Stimulated activated CD8-positive, alpha-beta memory T cell treated with anti-CD3 and anti-CD28 coated beads, Interleukin-12 subunit alpha, Interleukin-12 subunit beta, amount 100 ng/mL, for 1 hour (primary cell): ENCODE measurements at regions not wholly inside any gene's neighbourhood (a gene's known extent, or its start where the extent isn't known, plus 50 kb on each side); places are given as distances from the start of the nearest gene placed in this dataset.
"Not testable (repeated sequence)": the region's sequence is repeated elsewhere in the genome, so short reads cannot be mapped to it uniquely, and the experiment has no call there.

ENCODE experiments used
- DNase-seq: peaks from one replicate; pipeline ENCODE4 v3.0.0-alpha.2; 2020; ENCODE audit warnings: low read depth

DNA sequence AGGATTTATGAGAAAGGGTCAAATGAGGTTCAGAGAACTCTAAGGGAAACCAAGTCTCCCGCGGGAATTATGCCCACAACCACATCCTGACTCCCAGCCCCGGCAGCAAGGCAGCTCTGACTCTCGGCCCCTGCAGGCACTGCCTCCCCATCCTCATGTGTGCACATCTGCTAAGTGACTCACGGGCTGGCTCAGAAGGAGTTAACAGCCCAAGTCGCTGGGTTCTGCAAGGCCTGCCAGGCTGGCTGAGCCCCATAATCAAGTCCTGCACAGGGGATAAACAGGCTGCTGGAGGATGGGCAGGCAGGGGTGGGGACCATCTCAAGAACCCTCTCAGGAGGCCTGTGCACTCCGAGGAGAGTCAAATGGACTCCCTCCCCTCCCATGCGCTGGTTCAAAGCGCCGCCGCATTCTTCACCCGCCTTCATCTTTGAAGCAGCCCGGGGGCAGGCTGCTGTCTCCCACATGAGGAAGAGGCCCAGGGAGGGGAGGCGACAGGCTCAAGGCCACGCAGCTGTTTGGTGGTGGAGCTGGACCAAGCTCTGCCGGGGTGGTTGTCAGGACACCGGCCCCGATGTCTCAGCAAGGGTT is 344.3 kb downstream of the MATN1 start:
- DNase-seq, result no peak

DNA sequence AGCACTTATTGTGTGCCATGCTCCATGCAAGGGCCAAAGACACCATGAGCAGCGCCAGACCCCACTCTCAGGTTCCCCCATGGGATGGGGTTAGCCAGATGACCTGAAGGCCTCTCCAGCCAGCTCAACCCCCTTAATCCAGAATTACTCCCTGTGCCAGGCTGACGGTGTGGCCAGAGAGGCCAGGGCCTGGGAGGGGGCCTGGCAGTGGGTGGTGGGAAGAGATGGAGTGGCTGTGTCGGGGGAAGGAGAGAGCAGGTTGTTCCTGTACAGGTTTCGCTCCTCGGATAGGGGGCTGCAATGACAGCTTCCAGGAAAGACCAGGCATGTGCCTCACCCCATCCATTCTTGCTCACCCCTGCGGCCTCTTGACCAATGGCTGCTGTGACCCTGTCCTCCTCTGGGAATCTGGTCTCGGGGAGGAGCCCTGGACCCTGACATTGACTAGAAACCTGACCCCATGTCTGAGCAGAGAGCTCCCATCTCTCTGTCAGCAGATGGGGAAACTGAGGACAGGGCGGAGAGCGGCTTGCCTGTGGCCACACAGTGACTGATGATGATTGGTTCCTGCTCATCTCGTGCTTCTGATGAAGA is 345.3 kb downstream of the MATN1 start:
- no peak for DNase-seq

DNA sequence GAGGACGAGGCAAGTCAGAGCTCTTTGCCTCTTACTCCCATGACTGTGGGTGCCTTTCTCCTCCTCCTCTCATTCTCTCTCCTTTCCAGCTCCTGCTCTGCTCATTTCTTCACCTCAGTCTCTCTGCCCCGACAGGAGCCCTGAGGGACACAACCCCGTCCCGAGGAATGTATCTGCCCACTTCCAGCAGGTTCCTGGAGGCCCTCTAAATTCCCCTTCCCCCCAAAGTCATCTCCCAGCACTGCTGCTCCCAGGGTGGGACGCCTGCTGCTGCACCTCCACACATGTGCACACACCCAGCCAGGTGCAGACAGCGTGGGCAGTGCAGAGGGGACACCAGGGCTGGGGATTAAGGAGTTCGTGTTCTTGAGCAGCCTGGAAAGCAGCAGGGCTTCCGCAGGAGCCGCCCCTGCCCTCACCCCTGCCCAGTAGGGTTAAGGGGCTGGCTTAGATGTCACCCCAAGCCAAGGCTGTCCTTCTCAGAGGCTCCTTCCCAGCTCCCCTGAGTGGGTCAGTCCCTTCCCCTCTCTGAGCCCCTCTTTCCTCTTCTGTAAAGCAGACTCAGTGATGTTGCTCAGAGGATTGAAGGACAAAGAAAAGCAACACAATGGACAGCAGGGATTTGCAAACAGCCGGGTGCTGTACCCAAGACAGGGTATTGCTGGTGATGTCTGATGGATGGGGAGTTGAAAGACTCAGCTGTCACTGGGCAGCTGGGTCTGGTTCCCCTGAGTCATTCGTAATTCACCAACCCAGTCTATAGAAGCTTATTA is 346.0 kb downstream of the MATN1 start:
- no peak for DNase-seq

DNA sequence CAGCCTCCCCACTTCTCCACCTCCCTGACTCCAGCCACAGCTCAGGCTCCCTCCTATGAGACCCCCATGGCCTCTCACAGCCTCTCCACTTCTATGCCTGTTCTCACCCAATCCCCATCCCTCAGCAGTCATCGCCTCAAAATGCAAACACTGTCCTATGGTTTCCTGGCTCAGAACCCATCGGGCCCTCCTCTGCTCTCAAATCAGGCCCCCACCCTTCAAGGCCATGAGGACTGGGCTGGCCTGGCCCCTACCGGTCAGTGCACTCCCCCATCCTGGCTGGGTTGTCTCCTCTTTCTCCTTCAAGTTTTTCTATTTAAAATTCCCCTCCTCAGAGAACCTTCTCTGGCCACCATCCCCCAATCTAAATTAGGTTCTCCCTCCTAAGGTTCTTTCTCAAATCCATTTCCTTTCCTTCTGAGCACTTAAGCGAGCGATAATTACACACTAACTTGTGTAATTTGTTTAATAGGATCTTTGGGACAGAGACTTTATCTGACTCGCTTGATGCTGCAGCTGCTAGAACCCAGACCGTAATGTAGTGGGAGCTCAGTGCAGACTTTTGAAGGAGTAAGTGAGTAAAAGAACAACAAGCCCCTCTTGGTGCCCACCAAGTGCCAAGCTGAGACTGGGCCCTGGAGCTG is 347.2 kb downstream of the MATN1 start:
- no peak for DNase-seq

DNA sequence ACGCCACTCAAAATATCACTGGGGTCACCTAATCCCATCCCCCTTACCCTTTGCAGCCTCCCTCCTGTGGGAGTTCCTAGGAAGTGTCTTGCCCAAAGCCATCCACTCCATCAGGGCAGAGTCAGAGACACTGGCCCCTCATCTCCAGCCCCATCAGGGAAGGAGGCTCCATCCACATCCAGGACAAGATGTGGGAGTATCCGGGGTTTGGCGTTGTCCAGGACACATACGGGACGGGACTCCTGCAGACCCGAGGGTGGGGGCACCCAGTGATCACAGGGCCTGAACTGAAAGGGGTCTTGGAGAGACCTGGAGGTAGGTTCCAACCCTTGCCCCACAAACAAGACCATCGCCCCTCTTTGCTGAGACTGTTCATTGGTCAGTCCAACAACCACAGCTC is 348.2 kb downstream of the MATN1 start:
- DNase-seq, result no peak

DNA sequence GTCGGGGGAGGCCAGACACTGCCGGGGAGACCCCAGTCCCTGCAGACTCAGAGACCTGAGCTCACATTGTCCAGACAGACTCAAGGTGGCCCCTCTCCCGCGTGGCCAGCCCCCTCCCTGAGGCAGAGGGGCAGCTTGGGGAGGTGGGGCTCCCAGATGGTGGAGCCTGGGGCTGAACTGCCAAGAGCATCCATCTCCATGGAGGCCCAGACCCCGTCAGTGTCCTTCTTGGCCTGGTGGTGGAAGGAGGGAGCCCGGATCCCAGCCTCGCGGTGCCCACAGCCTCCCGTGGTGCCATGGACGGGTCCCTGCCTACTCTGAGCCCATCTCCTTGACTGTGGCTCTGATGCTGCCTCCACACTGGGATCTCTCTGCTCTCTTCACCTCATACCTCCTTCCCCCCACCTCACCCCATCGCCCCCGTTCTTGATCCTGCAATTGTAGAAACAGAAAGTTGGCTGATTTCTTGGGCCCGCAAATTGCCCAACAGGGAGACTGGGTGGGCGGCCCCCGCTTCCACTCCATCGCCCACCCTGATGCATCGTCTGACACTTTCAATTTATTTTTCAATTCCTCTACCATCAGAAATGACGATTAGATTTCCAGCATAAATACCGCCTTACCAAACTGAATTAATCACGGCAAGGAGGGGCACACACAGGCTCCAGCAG is 348.9 kb downstream of the MATN1 start:
- no peak for DNase-seq

DNA sequence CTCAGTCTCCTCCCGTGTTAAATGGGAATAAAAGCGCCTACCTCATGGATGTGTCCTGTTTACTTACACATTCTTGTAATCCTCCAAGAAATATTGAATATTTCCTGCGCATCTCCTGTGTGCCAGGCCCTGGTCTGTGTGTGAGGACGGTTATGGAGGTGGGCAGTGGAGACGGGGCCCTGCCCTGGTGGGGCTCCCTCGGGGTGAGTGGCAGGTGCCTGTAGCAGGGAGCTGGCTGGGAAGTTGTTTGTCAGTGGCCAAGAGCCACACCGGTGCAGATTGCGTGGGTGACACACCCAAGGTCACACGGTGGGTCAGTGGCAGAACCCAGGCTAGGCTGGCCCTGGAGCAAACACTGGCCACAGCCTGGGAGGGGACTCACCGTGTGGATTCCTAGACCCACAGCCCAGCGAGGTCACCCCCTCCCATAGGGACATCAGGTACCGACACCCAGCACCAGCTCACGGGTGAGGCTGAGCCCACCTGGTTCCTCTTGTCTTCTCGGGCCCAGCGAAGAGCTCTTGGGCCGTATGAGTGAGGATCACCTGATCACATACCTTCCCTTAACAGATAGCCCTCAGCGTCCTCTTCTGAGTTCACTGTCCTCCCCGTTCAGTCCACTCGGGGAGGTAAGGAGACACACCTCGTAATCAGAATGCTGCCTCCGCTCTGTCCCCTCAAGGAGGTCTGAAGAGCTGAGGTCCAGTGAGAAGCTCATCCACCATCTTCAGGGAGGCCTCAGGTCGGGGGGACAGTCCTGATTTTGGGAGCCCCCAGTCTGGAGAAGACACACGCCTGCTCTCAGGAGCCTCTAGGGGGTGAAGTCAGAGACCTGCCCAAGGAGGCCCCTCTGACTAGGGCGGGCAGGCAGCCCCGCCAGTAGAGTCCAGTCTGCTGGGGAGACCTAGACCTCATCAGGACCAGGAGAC is 349.6 kb downstream of the MATN1 start:
- no peak for DNase-seq

DNA sequence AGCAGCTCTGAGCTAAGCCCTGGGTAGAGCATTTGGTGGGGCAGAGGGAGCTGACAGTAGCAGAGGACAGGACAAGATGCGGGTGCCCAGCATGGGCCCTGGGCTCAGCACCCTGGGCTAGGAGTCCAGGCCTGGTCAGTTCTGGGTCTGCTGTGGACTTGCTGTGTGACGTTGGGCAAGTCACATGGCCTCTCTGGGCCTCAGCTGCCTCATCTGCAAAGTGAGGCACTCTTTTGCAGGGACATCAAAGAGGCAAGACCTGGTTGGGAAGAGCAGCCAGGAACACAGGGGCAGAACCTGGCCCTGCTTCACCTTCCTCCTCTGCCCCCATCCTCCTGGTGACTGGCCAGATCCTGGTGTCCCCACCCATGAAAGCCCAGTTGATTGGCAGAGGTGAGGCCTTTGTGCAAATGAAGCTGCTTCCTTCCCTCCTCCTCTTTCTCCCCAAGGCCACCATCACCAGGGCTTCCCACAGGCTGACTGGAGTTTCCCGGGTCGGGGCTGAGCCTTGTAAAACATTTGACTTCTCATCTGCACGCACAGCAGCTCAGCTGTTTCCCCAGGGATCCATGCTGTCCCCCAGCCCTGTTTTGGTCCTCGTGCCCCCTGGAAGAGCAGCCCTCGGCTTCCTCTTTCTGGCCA is 350.5 kb downstream of the MATN1 start:
- DNase-seq, result no peak

DNA sequence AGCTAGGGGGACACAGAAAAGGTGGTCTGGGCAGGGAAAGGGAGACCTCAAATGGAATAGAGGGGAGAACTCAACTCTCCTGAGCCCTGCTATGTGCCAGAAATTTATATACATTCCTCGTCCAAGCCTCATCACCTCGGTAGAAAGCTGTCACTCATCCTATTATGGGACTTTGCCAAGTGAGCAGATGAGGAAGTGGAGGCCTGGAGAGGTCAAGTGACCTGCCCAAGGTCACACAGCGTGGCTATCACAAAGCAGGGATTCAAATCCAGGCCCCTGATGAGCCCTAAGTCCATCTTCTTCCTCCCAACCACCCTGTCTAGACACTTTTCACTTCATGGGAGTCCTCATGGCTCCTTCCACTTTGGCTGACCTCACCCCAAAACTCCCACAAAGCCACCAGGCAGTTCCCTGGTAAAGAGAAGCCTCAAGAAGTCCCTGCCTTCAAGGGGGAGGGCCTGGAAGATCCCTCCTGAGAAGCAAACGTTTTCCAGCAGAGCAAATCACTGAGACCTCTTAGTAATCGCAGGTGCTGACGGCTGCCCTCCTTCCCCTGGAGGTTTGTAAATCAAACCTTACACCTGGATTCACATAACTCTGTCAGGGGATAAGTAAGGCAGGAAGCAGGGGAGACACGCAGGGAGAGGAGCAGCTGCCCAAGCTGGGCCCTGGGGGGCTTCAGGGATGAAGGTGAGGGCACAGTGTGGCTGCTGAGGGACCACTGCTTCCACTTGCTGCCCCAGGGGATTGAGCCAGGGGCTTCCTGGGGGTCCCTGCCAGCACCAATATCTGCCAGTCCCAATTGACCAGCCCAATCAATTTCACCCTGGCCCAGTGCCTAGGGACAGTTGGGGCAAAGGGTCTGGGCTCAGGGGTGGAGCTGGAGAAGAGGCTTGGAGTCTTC is 351.2 kb downstream of the MATN1 start:
- DNase-seq, result no peak

DNA sequence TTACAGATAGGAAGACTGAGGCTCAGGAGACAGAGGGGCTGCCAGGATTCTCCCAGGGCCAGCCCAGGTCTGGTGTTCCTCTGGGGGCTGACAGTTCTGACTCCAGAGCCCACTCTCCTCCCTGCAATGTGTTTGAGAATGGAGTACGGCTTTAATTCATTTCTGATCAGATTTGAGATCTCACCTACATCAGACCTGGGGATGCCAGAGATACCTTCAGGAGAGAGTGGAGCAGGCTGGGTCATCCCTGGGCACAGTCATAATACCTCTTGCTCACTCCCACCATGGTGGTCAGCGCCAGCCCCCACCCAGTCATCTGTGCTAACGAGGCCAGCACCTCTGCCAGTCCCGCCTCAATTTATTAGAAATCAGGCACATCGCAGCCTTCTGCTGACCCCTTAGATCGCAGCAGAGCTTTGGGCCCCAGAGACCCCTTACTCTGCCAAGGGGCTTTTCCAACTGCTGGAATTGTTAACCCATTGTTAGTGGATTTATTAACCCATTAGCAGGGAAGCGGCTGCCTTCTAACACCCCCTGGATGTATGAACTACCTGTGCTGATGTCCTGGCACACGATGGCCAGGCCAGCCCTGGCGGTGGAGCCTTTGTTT is 352.1 kb downstream of the MATN1 start:
- no peak for DNase-seq

DNA sequence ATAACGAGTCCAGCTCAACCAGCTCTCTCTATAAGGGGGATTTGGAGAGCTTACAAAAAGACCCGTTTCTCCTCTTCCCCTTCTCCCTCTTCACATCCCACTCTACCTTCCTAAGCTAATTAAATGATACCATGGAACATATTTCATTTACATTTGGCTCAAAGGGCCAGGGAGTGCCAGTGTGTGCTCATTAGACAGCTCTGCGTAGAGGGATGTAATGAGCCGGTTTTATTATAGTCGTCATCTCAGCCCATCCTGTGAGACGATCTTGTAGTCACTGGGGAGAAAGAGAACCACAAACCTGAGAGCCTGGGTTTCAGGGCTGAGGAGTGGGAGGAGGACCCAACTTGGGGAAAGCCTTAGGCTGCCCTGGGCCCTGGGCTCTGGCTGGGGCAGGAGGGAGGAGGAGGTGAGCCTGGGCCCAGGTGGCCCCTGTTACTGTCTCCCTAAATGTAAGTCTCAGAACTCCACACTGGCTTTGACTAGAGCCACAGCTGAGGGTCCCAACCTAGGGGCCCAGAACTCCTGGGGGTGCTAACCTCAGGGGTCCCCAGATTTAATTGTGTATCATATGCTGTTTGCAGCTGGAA is 354.6 kb downstream of the MATN1 start:
- no peak for DNase-seq

DNA sequence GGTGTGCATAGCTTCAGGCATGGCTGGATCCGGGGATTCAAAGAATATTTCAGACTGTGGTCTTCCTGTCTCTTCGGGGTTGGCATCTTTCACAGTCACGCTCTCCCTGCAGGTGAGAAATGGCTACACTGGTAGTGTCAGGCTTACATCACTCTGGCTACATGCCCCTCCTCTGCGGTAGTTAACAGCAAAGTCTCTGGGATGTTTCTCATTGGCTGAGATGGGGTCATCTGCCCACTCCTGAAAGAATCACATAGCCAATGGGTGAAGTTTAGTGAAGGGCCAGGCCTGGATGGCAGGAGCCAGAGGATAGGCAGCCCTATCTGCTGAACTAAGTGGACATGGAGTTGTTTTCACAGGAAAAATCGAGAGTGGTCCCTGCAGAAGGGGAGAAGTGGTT is 356.5 kb downstream of the MATN1 start:
- no peak for DNase-seq

DNA sequence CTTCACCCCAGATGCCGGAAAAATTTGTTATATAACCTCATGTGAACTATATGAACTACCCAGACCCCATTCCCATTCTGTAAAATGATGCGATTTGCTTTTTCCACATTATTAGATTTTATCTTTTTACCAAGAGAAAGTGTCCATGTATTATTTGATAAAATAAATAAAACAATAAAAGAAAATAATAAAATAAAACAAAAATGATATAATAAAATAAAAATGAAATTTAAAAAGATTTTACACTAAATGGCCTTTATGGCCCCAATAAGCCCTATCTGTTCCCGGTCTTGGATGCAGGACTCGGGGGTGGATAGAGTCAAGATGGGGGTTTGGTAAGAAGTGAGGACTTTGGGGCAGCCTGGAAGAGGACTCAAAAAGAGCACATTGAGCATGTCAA is 357.2 kb downstream of the MATN1 start:
- no peak for DNase-seq

DNA sequence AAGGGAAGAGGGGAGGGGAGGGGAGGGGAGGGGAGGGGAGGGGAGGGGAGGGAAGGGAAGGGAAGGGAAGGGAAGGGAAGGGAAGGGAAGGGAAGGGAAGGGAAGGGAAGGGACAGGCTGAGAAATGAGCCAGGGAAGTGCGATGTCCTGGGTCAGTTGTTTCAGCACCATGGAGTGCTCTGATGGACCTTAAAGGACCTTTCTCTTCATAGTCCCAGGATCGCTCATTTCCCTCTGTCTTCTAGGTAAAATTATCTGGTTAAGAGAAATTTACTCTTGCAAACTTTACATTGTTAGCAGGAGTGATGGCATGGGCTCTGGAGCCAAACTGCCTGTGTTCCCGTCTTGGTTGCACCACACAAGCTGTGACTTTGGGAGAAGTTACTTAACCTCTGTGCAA is 357.8 kb downstream of the MATN1 start:
- no peak for DNase-seq

DNA sequence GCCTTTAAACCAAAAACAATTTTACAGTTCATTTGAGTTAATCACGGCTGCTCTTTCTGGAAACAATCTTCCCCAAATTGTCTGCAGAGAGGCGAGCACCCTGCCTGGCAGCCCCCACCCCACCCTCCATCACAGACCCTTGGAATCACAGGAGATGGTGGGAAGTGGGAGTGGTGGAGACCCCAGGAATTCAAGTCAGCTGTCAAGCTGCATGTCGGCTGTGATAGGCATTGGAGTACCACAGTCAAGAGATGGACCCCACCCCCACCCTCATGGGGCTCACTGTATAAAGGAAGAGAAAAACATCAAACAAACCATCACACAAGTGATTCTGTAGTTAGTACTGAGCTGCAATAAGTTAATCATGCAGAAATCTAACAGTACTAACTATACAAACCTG is 360.4 kb downstream of the MATN1 start:
- DNase-seq, result no peak

DNA sequence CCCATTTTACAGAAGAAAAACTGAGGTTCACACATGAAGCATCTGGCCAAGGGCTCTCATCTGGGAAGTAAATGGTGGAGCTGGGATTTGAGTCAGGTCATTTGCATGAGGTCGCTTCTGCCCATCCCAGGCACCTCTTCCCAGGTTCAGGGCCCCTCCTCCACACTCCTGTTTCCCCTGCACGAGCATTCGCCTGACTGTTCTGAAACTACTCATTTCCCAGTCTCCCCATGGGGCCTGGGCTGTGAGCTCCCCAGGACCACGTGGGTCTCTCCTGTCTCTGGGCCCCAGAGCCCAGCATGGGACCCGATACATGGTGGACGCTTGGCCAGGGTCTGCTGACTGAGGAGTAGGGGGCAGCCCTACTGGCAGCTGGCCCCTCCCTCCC is 360.8 kb downstream of the MATN1 start:
- no peak for DNase-seq

DNA sequence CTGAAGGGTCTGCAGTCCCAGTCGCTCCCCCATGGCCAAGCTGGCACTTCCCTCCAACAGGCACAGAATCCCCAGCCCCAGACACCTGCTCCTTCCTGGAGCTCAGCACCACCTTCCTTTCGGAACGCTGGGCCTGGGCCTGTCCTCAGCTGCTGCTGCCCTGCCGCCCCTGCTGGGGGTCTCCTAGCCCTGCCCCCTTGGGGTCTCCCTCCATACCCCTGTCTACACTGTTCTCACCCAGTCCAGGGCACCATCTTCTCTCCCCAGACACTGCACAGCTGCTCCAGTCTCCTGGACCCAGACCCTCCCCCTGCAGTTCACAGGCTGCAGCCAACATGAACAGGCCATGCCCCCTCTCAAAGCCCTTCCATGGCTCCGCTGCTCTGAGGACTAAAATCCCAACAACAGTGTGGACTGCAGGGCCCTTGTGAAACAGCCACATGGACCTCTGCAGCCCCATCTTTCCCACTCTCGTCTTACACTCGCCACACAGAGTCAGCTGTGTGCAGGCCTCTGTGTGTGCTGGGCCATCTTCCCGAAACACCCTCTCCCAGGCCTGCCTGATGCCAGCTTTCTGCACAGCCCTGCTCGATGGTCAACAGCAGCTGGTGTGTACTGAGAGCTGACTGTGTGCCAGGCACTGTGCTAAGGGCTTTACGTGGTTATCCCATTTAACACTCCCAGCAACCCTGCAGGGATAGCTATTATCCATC is 361.3 kb downstream of the MATN1 start:
- not testable (repeated sequence) for DNase-seq

DNA sequence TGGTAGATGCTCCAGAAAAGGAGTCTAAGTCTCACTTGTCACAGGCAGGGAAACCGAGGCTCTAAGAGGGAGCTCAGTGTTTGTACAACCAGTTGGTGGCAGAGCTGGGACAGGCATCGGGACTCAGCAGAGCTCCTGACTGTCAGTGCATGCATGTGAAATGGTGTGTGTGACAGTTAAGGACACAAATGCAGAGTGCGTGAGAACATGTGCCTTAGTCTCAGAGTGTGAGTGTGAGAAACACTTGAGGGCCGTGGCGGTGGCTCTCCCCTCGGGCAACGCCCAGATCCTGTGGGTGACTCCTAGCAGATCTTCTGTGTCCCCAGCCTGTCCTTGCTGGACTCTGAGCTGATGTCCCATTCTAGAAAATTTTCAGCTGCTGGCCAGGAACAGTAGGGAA is 362.6 kb downstream of the MATN1 start:
- no peak for DNase-seq
